SK-N-SH treated with all-trans-retinoic acid at 6 μM for 48 hours (cell line): ENCODE measurements at regions not wholly inside any gene's neighbourhood (a gene's known extent, or its start where the extent isn't known, plus 50 kb on each side); places are given as distances from the start of the nearest gene placed in this dataset.

ENCODE experiments used
- CREB5 ChIP-seq: fragments of 250-450 bp; sonication (Bioruptor Pico); IDR thresholded peaks from 2 replicates; pipeline ENCODE4 v1.5.1; 2020; ENCODE audit warnings: low read depth, mild to moderate bottlenecking, moderate library complexity
- CSRNP3 ChIP-seq: fragments of 250-450 bp; sonication (Bioruptor Pico); IDR thresholded peaks from 2 replicates; pipeline ENCODE4 v1.5.1; 2021; ENCODE audit warnings: mild to moderate bottlenecking, moderate library complexity
- ISL1 ChIP-seq: fragments of 250-450 bp; sonication (Bioruptor Pico); IDR thresholded peaks from 2 replicates; pipeline ENCODE4 v2.1.2; 2022; ENCODE audit warnings: mild to moderate bottlenecking, moderate library complexity
- RARB ChIP-seq: fragments of 250-450 bp; sonication (Bioruptor Pico); IDR thresholded peaks from 2 replicates; pipeline ENCODE4 v1.8.0; 2021; ENCODE audit warnings: mild to moderate bottlenecking, moderate library complexity
- TCF4 ChIP-seq: fragments of 250-450 bp; sonication (Bioruptor Pico); IDR thresholded peaks from 2 replicates; pipeline ENCODE4 v1.8.0; 2021; ENCODE audit warnings: mild to moderate bottlenecking, moderate library complexity, borderline replicate concordance
- TSHZ2 ChIP-seq: fragments of 250-450 bp; sonication (Bioruptor Pico); IDR thresholded peaks from 2 replicates; pipeline ENCODE4 v1.5.0; 2020; ENCODE audit warnings: mild to moderate bottlenecking, moderate library complexity
- ZC3H10 ChIP-seq: fragments of 250-450 bp; sonication (Bioruptor Pico); IDR thresholded peaks from 2 replicates; pipeline ENCODE4 v1.5.1; 2021; ENCODE audit warnings: mild to moderate bottlenecking, moderate library complexity
- ZFP3 ChIP-seq: fragments of 250-450 bp; sonication (Bioruptor Pico); IDR thresholded peaks from 2 replicates; pipeline ENCODE4 v1.5.0; 2020; ENCODE audit warnings: mild to moderate bottlenecking, moderate library complexity
- ZNF70 ChIP-seq: fragments of 450-650 bp; formaldehyde crosslinking; IDR thresholded peaks from 2 replicates; pipeline ENCODE4 v1.5.0; 2020; ENCODE audit warnings: mild to moderate bottlenecking, moderate library complexity
- ZNF8 ChIP-seq: fragments of 450-650 bp; formaldehyde crosslinking; IDR thresholded peaks from 2 replicates; pipeline ENCODE4 v1.5.0; 2020; ENCODE audit warnings: mild to moderate bottlenecking, moderate library complexity

- TF ChIP-seq ISL1 (no peak), RARB (CRISPR knock-in tag) (no peak), ZNF70 (CRISPR knock-in tag) (no peak), TSHZ2 (no peak), TCF4 (no peak), ZFP3 (CRISPR knock-in tag) (no peak), CREB5 (CRISPR knock-in tag) (no peak), ZC3H10 (CRISPR knock-in tag) (no peak), ZNF8 (CRISPR knock-in tag) (no peak), CSRNP3 (CRISPR knock-in tag) (no peak)
These were observed 1013.6 kb downstream of the FLRT2 start for GRCh38 chr14:86543521-86543920.
